Activated CD8-positive, alpha-beta memory T cell treated with anti-CD3 and anti-CD28 coated beads, Interleukin-2, amount 50 U/mL, for 1 hour (primary cell): ENCODE measurements at regions not wholly inside any gene's neighbourhood (a gene's known extent, or its start where the extent isn't known, plus 50 kb on each side); places are given as distances from the start of the nearest gene placed in this dataset.
"Not testable (repeated sequence)": the region's sequence is repeated elsewhere in the genome, so short reads cannot be mapped to it uniquely, and the experiment has no call there.

Source experiments
- DNase-seq: peaks from one replicate; pipeline ENCODE4 v3.0.0-alpha.2; 2020; ENCODE audit errors: extremely low read depth

- no peak for DNase-seq
Measured at GRCh38 chr10:28186887-28187578, 115.8 kb downstream of the MPP7 start.

- DNase-seq = no peak
Measured at GRCh38 chr10:28186461-28186860, 116.4 kb downstream of the MPP7 start.

GRCh38 chr10:28184810-28185209 lies 118.1 kb downstream of the MPP7 start:
- DNase-seq = no peak

- no peak for DNase-seq
Measured at GRCh38 chr10:28181478-28182096, 121.3 kb downstream of the MPP7 start.

GRCh38 chr10:28180654-28181053 lies 122.2 kb downstream of the MPP7 start:
- no peak for DNase-seq

GRCh38 chr10:28179743-28180099 lies 123.1 kb downstream of the MPP7 start:
- no peak for DNase-seq

GRCh38 chr10:28179006-28179742 lies 123.7 kb downstream of the MPP7 start:
- peak; percentile 3 for DNase-seq

- DNase-seq = no peak
Measured at GRCh38 chr10:28177944-28178637, 124.8 kb downstream of the MPP7 start.

- DNase-seq = not testable (repeated sequence)
Measured at GRCh38 chr10:28176498-28176897, 126.4 kb downstream of the MPP7 start.

- no peak for DNase-seq
Measured at GRCh38 chr10:28172223-28172610, 130.6 kb downstream of the MPP7 start.

GRCh38 chr10:28171468-28172222 lies 131.2 kb downstream of the MPP7 start:
- no peak for DNase-seq

- no peak for DNase-seq
Measured at GRCh38 chr10:28169525-28169924, 133.3 kb downstream of the MPP7 start.

- no peak for DNase-seq
Measured at GRCh38 chr10:28160866-28161405, 141.9 kb downstream of the MPP7 start.

GRCh38 chr10:28157379-28157778 lies 145.5 kb downstream of the MPP7 start:
- no peak for DNase-seq

GRCh38 chr10:28155726-28156125 lies 147.1 kb downstream of the MPP7 start:
- no peak for DNase-seq

GRCh38 chr10:28151636-28152035 lies 151.2 kb downstream of the MPP7 start:
- DNase-seq = no peak

GRCh38 chr10:28149746-28150145 lies 150.9 kb upstream of the ODAD2 start:
- no peak for DNase-seq

GRCh38 chr10:28147706-28148105 lies 148.8 kb upstream of the ODAD2 start:
- DNase-seq = no peak

GRCh38 chr10:28139138-28139537 lies 140.3 kb upstream of the ODAD2 start:
- DNase-seq = no peak

- no peak for DNase-seq
Measured at GRCh38 chr10:28137907-28138880, 139.3 kb upstream of the ODAD2 start.
